OCI-LY1 (cell line): ENCODE measurements at regions not wholly inside any gene's neighbourhood (a gene's known extent, or its start where the extent isn't known, plus 50 kb on each side); places are given as distances from the start of the nearest gene placed in this dataset.

Experiments
- H2AFZ ChIP-seq: fragments of 200-600 bp; sonication (generic), shearing (Covaris generic); 2 replicates; pipeline ENCODE4 v1.6.0; 2014; ENCODE audit warnings: antibody characterized with exemption, mild to moderate bottlenecking, low read length
- H3F3A ChIP-seq: fragments of 200-600 bp; sonication (generic), shearing (Covaris generic); 2 replicates; pipeline ENCODE4 v1.6.0; 2014; ENCODE audit warnings: mild to moderate bottlenecking, antibody characterized with exemption, low read length, moderate library complexity; ENCODE audit not compliant: insufficient read depth
- H3K27ac ChIP-seq: fragments of 200-600 bp; sonication (generic); 2 replicates; pipeline ENCODE4 v1.5.1; 2014; ENCODE audit warnings: low read length, mixed run types, mild to moderate bottlenecking, low read depth; ENCODE audit not compliant: poor library complexity, severe bottlenecking
- H3K27me3 ChIP-seq: fragments of 200-600 bp; sonication (generic); 2 replicates; pipeline ENCODE4 v1.6.0; 2014; ENCODE audit warnings: antibody characterized with exemption, mild to moderate bottlenecking, low read length, moderate library complexity; ENCODE audit not compliant: insufficient read depth
- H3K36me3 ChIP-seq: fragments of 200-600 bp; sonication (generic); 2 replicates; pipeline ENCODE4 v1.6.1; 2014; ENCODE audit warnings: mild to moderate bottlenecking, antibody characterized with exemption, low read length, moderate library complexity, mixed read lengths; ENCODE audit not compliant: insufficient read depth
- H3K4me1 ChIP-seq: fragments of 200-600 bp; sonication (generic); 2 replicates; pipeline ENCODE4 v1.5.1; 2014; ENCODE audit warnings: mild to moderate bottlenecking, low read length, moderate library complexity; ENCODE audit not compliant: insufficient read depth, severe bottlenecking
- H3K4me2 ChIP-seq: fragments of 200-600 bp; sonication (generic), shearing (Covaris generic); 2 replicates; pipeline ENCODE4 v1.6.1; 2014; ENCODE audit warnings: low read length
- H3K4me3 ChIP-seq: fragments of 200-600 bp; sonication (generic); 2 replicates; pipeline ENCODE4 v1.5.1; 2014; ENCODE audit warnings: low read length, low read depth, mild to moderate bottlenecking, mixed read lengths; ENCODE audit not compliant: poor library complexity, severe bottlenecking
- H3K79me2 ChIP-seq: fragments of 200-600 bp; shearing (Covaris generic); 2 replicates; pipeline ENCODE4 v1.6.1; 2016; ENCODE audit warnings: mixed run types, low read length, mixed read lengths; ENCODE audit not compliant: insufficient read depth
- H3K9ac ChIP-seq: fragments of 200-600 bp; sonication (generic), shearing (Covaris generic); 2 replicates; pipeline ENCODE4 v1.6.1; 2014; ENCODE audit warnings: mild to moderate bottlenecking, low read length, mixed read lengths
- H3K9me2 ChIP-seq: fragments of 200-600 bp; sonication (generic), shearing (Covaris generic); 2 replicates; pipeline ENCODE4 v1.6.1; 2014; ENCODE audit warnings: low read depth, mild to moderate bottlenecking, low read length, mixed read lengths
- H3K9me3 ChIP-seq: fragments of 200-600 bp; shearing (Covaris generic); 2 replicates; pipeline ENCODE4 v1.6.1; 2014; ENCODE audit warnings: low read length, mixed read lengths
- H4K20me1 ChIP-seq: fragments of 200-600 bp; sonication (generic), shearing (Covaris generic); 2 replicates; pipeline ENCODE4 v1.6.0; 2016; ENCODE audit warnings: mild to moderate bottlenecking, low read length; ENCODE audit not compliant: insufficient read depth
- CTCF ChIP-seq: fragments of 200-600 bp; sonication (generic), shearing (Covaris generic); IDR thresholded peaks from 2 replicates; pipeline ENCODE4 v1.5.1; 2017; ENCODE audit warnings: mild to moderate bottlenecking, antibody characterized with exemption, low read length, moderate library complexity, mixed read lengths
- EZH2 ChIP-seq: fragments of 200-600 bp; sonication (generic), shearing (Covaris generic); IDR thresholded peaks from 2 replicates; pipeline ENCODE4 v1.8.0; 2017; ENCODE audit warnings: borderline replicate concordance, mixed run types, mild to moderate bottlenecking, antibody characterized with exemption, low read length, moderate library complexity, mixed read lengths

GRCh38 chr13:64274481-64275217 lies 2859.0 kb upstream of the PCDH20 start:
- TF ChIP-seq EZH2 = no peak
- no peak for TF ChIP-seq CTCF
- Histone ChIP-seq H3K9me2 (no peaks in the 10 kb centered on the region), H3K4me2 (no peak overlapping the region), H3K36me3 (no peaks in the 10 kb centered on the region), H3K79me2 (no peaks in the 10 kb centered on the region), H3K9ac (no peak overlapping the region), H3F3A (no peaks in the 10 kb centered on the region), H3K27me3 (no peaks in the 10 kb centered on the region), H2AFZ (no peak overlapping the region), H3K27ac (no peak overlapping the region), H3K9me3 (no peaks in the 10 kb centered on the region), H4K20me1 (no peaks in the 10 kb centered on the region), H3K4me1 (no peaks in the 10 kb centered on the region), H3K4me3 (no peak overlapping the region)

GRCh38 chr13:64273780-64274179 lies 2858.1 kb upstream of the PCDH20 start:
- H3K4me3 ChIP-seq = no peak overlapping the region
- H3K4me1 ChIP-seq = no peaks in the 10 kb centered on the region
- no peak overlapping the region for H3K27ac ChIP-seq
- no peak overlapping the region for H3K4me2 ChIP-seq
- no peak overlapping the region for H2AFZ ChIP-seq
- no peaks in the 10 kb centered on the region for H3K27me3 ChIP-seq
- no peaks in the 10 kb centered on the region for H3F3A ChIP-seq
- H3K9me3 ChIP-seq = no peaks in the 10 kb centered on the region
- H3K79me2 ChIP-seq = no peaks in the 10 kb centered on the region
- H3K9ac ChIP-seq = no peak overlapping the region
- TF ChIP-seq CTCF (no peak), EZH2 (no peak)
- no peaks in the 10 kb centered on the region for H4K20me1 ChIP-seq
- no peaks in the 10 kb centered on the region for H3K9me2 ChIP-seq
- H3K36me3 ChIP-seq = no peaks in the 10 kb centered on the region

- no peaks in the 10 kb centered on the region for H3K4me1 ChIP-seq
- H2AFZ ChIP-seq = no peak overlapping the region
- no peaks in the 10 kb centered on the region for H4K20me1 ChIP-seq
- H3K79me2 ChIP-seq = no peaks in the 10 kb centered on the region
- no peak overlapping the region for H3K9ac ChIP-seq
- H3K4me2 ChIP-seq = no peak overlapping the region
- TF ChIP-seq EZH2 = no peak
- no peak for TF ChIP-seq CTCF
- no peak overlapping the region for H3K4me3 ChIP-seq
- H3K27ac ChIP-seq = no peak overlapping the region
- no peaks in the 10 kb centered on the region for H3F3A ChIP-seq
- no peaks in the 10 kb centered on the region for H3K9me2 ChIP-seq
- H3K9me3 ChIP-seq = no peaks in the 10 kb centered on the region
- H3K27me3 ChIP-seq = no peaks in the 10 kb centered on the region
- H3K36me3 ChIP-seq = no peaks in the 10 kb centered on the region
Measured at GRCh38 chr13:64272681-64273080, 2857.0 kb upstream of the PCDH20 start.
